ENCODE measurements at regions not wholly inside any gene's neighbourhood (a gene's known extent, or its start where the extent isn't known, plus 50 kb on each side); places are given as distances from the start of the nearest gene placed in this dataset.

DNA sequence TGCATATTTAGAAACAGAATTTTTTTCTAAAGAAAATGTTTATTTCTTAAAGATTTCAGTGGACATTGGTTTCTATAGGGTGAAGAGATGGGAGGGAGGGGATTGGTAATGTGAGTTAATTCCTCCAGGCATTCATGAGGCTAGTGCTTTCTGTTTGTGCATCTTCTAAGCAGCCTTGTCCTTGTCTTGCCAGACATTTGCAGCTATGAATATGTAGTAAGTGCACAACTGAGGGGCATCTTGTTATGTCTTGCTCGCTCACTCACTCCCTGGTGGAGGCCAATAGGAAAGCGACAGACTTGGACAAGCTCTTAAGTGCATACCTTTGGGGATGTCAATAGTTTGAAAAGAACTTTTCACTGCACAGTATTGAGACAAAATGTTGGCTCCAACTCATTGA, 92.5 kb upstream of the ATP10A start:
- TF ChIP-seq POLR2AphosphoS5 (IDR thresholded peaks at IDR 0.05; ENCODE audit: low read depth, low read length) (no peak), POLR2A (IDR thresholded peaks at IDR 0.05; ENCODE audit: low read depth, low read length) (no peak), TAF1 (IDR thresholded peaks at IDR 0.05; ENCODE audit: low read depth, low read length) (no peak), PAX5 (IDR thresholded peaks at IDR 0.05; ENCODE audit: insufficient read depth, low read length, severe bottlenecking) (no peak), POU2F2 (IDR thresholded peaks at IDR 0.05; ENCODE audit: low read depth, low read length) (no peak), SPI1 (IDR thresholded peaks at IDR 0.05; ENCODE audit: low read depth, low read length) (no peak)

Measured in GM12891 (cell line).